SK-N-SH treated with all-trans-retinoic acid at 6 μM for 48 hours (cell line): ENCODE measurements at regions not wholly inside any gene's neighbourhood (a gene's known extent, or its start where the extent isn't known, plus 50 kb on each side); places are given as distances from the start of the nearest gene placed in this dataset.

ENCODE experiments used
- ARNTL ChIP-seq: fragments of 450-650 bp; formaldehyde crosslinking; IDR thresholded peaks from 2 replicates; pipeline ENCODE4 v1.5.0; 2020; ENCODE audit warnings: low read depth, mild to moderate bottlenecking, moderate library complexity, borderline replicate concordance
- CSDC2 ChIP-seq: fragments of 250-450 bp; sonication (Bioruptor Pico); IDR thresholded peaks from 2 replicates; pipeline ENCODE4 v1.5.0; 2020; ENCODE audit warnings: mild to moderate bottlenecking, moderate library complexity
- ISL1 ChIP-seq: fragments of 250-450 bp; sonication (Bioruptor Pico); IDR thresholded peaks from 2 replicates; pipeline ENCODE4 v2.1.2; 2022; ENCODE audit warnings: mild to moderate bottlenecking, moderate library complexity
- OSR1 ChIP-seq: fragments of 250-450 bp; sonication (Bioruptor Pico); IDR thresholded peaks from 2 replicates; pipeline ENCODE4 v1.8.0; 2022; ENCODE audit warnings: moderate library complexity, mild to moderate bottlenecking, inconsistent platforms
- TCF4 ChIP-seq: fragments of 250-450 bp; sonication (Bioruptor Pico); IDR thresholded peaks from 2 replicates; pipeline ENCODE4 v1.8.0; 2021; ENCODE audit warnings: mild to moderate bottlenecking, moderate library complexity, borderline replicate concordance
- TOX ChIP-seq: fragments of 250-450 bp; sonication (Bioruptor Pico); IDR thresholded peaks from 2 replicates; pipeline ENCODE4 v1.8.0; 2021; ENCODE audit warnings: mild to moderate bottlenecking, moderate library complexity, borderline replicate concordance
- ZNF565 ChIP-seq: fragments of 450-650 bp; formaldehyde crosslinking; conservative IDR thresholded peaks from 2 replicates; pipeline ENCODE4 v1.5.0; 2020; ENCODE audit warnings: low read depth, mild to moderate bottlenecking, moderate library complexity

- no peak for TF ChIP-seq ISL1 (CRISPR knock-in tag)
- no peak for TF ChIP-seq TOX (CRISPR knock-in tag)
- no peak for TF ChIP-seq ARNTL (CRISPR knock-in tag)
- TF ChIP-seq CSDC2 (CRISPR knock-in tag) = no peak
- TF ChIP-seq ZNF565 (CRISPR knock-in tag) = no peak
- no peak for TF ChIP-seq OSR1 (CRISPR knock-in tag)
- TF ChIP-seq TCF4 (CRISPR knock-in tag) = no peak
Observed at GRCh38 chr1:95437011-95437410, 203.0 kb downstream of the RWDD3 start.
